ENCODE measurements at regions not wholly inside any gene's neighbourhood (a gene's known extent, or its start where the extent isn't known, plus 50 kb on each side); places are given as distances from the start of the nearest gene placed in this dataset.

DNA sequence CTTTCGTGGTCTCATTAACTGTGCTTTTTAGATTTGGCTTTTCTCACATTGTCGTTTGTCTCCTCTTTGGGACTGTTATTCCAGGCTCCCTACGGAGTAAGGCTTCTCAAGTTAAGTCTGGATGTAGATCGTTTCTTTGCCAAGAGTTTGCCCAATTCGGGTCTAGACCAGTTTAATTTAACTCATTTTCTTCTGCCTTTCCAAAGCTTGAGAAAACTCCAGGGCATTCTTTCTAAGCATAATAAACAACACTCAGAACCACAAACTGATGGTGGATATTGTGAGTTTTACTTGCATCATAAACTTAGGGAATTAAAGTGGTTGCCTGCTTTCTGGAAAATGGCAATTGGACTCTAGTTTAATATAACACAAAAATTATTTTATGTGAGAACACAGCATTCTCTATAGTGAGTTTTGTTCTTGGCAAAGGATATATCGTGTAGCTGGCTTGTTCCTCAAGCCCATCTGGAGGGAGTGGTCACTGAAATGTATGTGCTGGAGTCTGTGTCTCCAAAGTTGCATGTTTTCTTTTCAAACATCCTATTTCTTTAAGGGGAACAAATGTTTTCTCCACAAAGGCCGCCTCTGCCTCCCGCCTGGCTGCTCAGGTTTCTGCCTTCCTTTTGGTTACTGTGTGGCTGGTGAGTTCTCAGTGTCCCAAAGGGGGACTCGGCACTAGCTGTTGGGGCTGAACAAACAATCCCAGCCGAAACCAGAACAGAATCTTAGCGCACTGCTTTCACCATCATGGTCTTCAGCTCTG is 211.3 kb upstream of the FBN2 start:
- no peak for DNase-seq

- no peak for DNase-seq
These were observed 212.1 kb upstream of the FBN2 start for GRCh38 chr5:128750155-128750554.

GRCh38 chr5:128757196-128757959 is 207.9 kb upstream of the SLC27A6 start:
- no peak for DNase-seq

DNA sequence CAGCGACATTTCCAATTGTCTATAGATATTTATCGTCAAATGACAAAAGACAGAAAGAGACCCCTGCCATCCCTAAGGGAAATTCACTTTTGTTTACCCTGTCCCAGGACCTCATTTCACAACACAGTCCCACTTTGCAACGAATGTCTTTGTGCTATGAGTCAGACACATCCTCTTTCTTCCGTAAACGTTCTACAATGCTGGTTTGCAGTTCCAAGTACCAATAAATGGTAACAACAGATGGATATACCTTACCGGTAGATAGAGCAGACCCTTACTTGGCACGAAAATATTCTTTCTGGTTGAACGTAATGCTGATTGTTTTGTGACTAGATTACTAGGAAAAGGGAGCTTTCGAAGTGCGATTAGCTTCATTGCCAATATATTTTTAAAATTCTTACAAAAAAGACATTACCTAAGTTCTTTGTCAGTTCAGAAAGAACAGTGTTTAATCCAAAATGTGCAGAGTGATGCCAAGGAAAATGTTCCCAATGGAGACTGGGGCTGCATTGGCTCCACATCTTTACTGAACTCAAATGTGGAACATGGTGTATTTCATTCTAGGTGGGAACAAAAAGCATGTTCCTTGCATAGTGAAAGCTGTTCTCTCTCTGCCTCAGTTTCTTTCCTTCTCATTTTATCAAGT is 202.5 kb upstream of the SLC27A6 start:
- no peak for DNase-seq

- DNase-seq: no peak
These were observed 202.0 kb upstream of the SLC27A6 start for GRCh38 chr5:128763321-128763720.

GRCh38 chr5:128764601-128765310 is 200.5 kb upstream of the SLC27A6 start:
- no peak for DNase-seq

- no peak for DNase-seq
These were observed 199.7 kb upstream of the SLC27A6 start for GRCh38 chr5:128765448-128766061.

GRCh38 chr5:128766406-128766805 is 198.9 kb upstream of the SLC27A6 start:
- no peak for DNase-seq

GRCh38 chr5:128770907-128771306 is 194.4 kb upstream of the SLC27A6 start:
- no peak for DNase-seq

- no peak for DNase-seq
These were observed 192.9 kb upstream of the SLC27A6 start for GRCh38 chr5:128772356-128772755.

GRCh38 chr5:128773378-128773777 is 191.9 kb upstream of the SLC27A6 start:
- no peak for DNase-seq

DNA sequence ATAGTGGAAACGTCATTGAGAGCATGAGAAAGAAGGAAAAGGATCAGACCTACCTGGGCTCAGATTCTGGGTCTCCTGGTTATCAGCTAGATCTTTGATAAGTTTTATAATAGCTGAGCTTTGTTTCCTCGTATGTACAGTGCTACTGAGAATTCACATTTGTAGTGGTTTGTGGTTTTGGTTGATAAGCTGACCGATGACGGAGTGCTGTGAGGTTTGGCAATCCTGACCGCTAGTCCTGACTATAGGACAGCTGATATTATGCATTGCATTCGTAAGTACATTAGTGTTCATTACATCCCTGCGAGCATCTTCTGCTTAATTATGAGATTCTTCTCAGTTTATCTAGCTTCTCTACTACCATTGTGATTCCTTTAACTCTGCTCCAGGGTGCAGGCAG is 190.7 kb upstream of the SLC27A6 start:
- no peak for DNase-seq

DNA sequence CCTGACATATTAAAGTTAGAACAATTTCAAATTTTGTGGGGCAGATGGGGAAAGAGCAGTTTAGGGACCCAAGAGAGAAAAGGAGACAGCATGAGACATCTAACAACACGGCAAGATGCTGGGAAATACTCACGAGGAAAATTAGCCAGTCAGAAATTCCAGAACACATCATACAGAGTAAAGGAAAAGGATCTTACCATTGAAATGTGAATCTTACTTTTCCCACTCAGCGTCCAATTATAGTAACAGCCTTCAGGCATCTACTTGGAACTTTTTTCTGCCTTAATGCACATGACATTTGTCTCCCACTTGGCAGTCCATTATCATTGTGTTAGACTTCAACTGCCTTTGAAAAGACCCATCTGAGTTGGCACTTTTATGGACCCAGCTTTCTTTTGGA is 189.7 kb upstream of the SLC27A6 start:
- no peak for DNase-seq

GRCh38 chr5:128777052-128777451 is 188.2 kb upstream of the SLC27A6 start:
- DNase-seq: no peak

DNA sequence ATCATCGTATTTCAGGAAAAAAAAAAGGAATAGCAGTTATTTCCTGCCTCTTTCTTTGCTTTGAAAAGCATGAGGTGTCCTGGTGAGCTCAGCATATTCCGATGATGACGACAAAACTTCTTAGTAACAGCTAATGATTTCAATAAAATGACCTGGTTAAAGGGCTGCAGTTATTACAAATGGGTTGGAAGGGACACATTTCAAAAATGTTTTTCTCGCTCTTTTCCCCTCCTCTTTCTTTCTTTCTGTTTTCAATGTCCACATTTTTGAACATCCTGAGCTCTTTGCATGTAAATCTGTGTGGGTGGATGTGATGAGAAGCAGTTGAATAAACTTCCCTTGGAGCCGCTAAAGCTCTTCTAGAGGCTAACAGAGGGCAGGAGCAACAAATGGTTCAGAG is 186.8 kb upstream of the SLC27A6 start:
- DNase-seq: no peak

GRCh38 chr5:128782446-128782845 is 182.8 kb upstream of the SLC27A6 start:
- DNase-seq: no peak

DNA sequence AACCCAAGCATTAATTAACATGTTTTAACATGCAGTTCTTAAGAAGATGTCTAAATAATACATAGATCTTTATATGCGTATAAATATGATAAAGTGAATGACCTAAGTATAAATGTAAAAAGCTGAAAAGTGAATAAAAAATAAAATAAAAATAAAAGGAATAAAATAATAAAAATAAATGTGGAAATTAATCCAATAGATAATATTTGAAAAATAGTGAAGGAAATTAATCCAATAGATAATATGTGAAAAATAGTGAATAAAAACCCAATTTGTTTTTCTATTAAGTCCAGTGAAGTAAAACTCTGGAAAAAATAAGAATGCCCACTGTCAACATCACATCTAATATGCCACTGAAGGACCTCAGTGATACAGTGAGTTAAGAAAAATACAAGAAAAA is 180.6 kb upstream of the SLC27A6 start:
- DNase-seq: no peak

DNA sequence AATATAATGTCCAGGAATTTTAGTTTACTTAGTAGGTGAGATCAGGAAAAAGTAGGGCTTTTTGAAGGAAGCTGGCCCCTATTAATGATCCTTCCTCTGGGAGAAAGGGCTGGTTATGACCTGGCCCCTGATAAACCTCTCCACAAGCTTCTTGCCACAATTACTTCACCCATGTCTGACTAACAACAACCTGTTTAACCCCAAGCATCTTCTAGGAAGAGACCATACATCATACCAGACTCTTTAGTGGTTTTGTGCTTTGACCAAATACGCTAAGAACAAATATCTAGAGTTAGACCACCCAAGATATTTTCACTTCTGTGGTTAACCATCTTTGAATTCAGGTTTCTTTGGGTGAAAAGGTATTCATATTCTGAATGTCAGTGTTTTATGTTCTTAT is 174.0 kb upstream of the SLC27A6 start:
- no peak for DNase-seq

DNA sequence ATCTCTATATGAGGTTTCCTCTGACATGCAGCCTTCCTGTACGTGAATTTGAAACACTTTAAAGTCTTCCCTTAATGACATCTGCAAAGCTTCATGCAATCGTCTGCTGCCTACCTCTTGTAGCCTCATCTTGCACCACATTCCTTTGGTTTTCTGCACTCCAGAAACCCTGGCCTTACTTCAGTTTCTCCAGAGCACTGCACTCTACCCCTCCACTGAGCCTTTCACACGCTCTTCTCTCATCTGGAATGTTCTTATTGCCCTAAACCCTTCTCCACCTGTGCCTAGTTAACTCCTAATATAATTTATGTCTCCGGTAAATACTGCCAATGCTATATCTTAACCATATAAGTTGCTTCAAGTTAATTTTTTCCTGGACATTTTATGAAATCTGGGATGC is 168.8 kb upstream of the SLC27A6 start:
- no peak for DNase-seq

DNA sequence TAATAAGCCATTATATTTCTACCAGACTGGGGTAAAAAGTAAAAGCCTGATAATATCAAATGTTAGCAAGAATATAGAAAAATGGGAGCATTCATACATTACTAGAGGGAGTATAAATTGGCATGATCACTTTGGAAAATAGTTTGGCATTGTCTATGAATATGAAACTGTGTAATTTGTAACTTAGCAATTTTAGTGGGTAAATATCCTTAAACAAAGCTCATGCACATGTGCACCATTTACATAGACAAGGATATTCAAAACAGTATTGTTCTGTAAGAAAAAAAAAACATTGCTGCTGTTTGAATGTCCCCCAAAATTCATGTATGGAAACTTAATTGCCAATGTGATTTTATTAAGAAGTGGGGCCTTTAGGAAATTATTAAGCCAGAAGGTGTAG is 166.4 kb upstream of the SLC27A6 start:
- DNase-seq: no peak

DNA sequence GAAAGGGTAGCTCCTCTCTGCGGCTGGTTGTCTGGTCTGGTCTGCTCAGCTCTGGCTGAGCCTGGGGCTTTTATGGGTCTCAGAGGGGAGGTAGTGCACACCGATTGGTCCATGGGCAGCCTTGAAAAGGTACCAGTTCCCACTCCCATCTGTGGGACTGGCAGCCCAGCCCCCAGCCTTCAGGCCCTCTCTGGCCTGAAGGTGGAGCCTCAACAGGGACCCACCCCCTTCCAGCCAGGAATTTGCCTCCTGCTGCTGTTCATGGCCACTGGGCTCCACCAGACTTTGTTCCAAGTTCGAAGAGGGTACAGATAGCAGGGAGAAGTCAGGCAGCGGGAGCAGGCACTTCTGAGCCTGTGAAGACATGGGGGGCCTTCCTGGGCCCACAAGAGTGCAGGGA is 165.3 kb upstream of the SLC27A6 start:
- DNase-seq: no peak

- no peak for DNase-seq
These were observed 164.9 kb upstream of the SLC27A6 start for GRCh38 chr5:128800377-128800776.

Measured in NCI-H1930 (cell line).